SK-N-SH treated with all-trans-retinoic acid at 6 μM for 48 hours (cell line): ENCODE measurements at regions not wholly inside any gene's neighbourhood (a gene's known extent, or its start where the extent isn't known, plus 50 kb on each side); places are given as distances from the start of the nearest gene placed in this dataset.

ENCODE experiments used
- ATAC-seq: fragments of 200-7000 bp; cut with Tn5 transposase; 3 replicates; pipeline ENCODE4 v1.9.1; 2020; ENCODE audit warnings: mild to moderate bottlenecking, moderate library complexity
- ARNTL ChIP-seq: fragments of 450-650 bp; formaldehyde crosslinking; IDR thresholded peaks from 2 replicates; pipeline ENCODE4 v1.5.0; 2020; ENCODE audit warnings: low read depth, mild to moderate bottlenecking, moderate library complexity, borderline replicate concordance
- BACH2 ChIP-seq: fragments of 250-450 bp; sonication (Bioruptor Pico); IDR thresholded peaks from 2 replicates; pipeline ENCODE4 v1.9.0; 2021; ENCODE audit warnings: mild to moderate bottlenecking, borderline replicate concordance
- CREB5 ChIP-seq: fragments of 250-450 bp; sonication (Bioruptor Pico); IDR thresholded peaks from 2 replicates; pipeline ENCODE4 v1.5.1; 2020; ENCODE audit warnings: low read depth, mild to moderate bottlenecking, moderate library complexity
- CSDC2 ChIP-seq: fragments of 250-450 bp; sonication (Bioruptor Pico); IDR thresholded peaks from 2 replicates; pipeline ENCODE4 v1.5.0; 2020; ENCODE audit warnings: mild to moderate bottlenecking, moderate library complexity
- CSRNP3 ChIP-seq: fragments of 250-450 bp; sonication (Bioruptor Pico); IDR thresholded peaks from 2 replicates; pipeline ENCODE4 v1.5.1; 2021; ENCODE audit warnings: mild to moderate bottlenecking, moderate library complexity
- ESRRG ChIP-seq: fragments of 250-450 bp; sonication (Bioruptor Pico); IDR thresholded peaks from 2 replicates; pipeline ENCODE4 v1.6.1; 2021; ENCODE audit warnings: mild to moderate bottlenecking
- GLIS3 ChIP-seq: fragments of 250-450 bp; sonication (Bioruptor Pico); IDR thresholded peaks from 2 replicates; pipeline ENCODE4 v1.5.0; 2020; ENCODE audit warnings: mild to moderate bottlenecking, moderate library complexity
- ISL1 ChIP-seq: fragments of 250-450 bp; sonication (Bioruptor Pico); IDR thresholded peaks from 2 replicates; pipeline ENCODE4 v2.1.2; 2022; ENCODE audit warnings: mild to moderate bottlenecking, moderate library complexity
- OSR1 ChIP-seq: fragments of 250-450 bp; sonication (Bioruptor Pico); IDR thresholded peaks from 2 replicates; pipeline ENCODE4 v1.8.0; 2022; ENCODE audit warnings: moderate library complexity, mild to moderate bottlenecking, inconsistent platforms
- PATZ1 ChIP-seq: fragments of 250-450 bp; sonication (Bioruptor Pico); IDR thresholded peaks from 2 replicates; pipeline ENCODE4 v1.8.0; 2020; ENCODE audit warnings: mild to moderate bottlenecking, moderate library complexity, borderline replicate concordance
- POU6F1 ChIP-seq: fragments of 250-450 bp; sonication (Bioruptor Pico); IDR thresholded peaks from 2 replicates; pipeline ENCODE4 v1.8.0; 2021; ENCODE audit warnings: low read depth, mild to moderate bottlenecking, moderate library complexity, borderline replicate concordance
- PPARA ChIP-seq: fragments of 250-450 bp; sonication (Bioruptor Pico); IDR thresholded peaks from 2 replicates; pipeline ENCODE4 v1.5.0; 2020; ENCODE audit warnings: mild to moderate bottlenecking, borderline replicate concordance
- RARB ChIP-seq: fragments of 250-450 bp; sonication (Bioruptor Pico); IDR thresholded peaks from 2 replicates; pipeline ENCODE4 v1.8.0; 2021; ENCODE audit warnings: mild to moderate bottlenecking, moderate library complexity
- SNAI2 ChIP-seq: fragments of 250-450 bp; sonication (Bioruptor Pico); IDR thresholded peaks from 2 replicates; pipeline ENCODE4 v1.5.0; 2020; ENCODE audit warnings: mild to moderate bottlenecking, moderate library complexity
- TCF4 ChIP-seq: fragments of 250-450 bp; sonication (Bioruptor Pico); IDR thresholded peaks from 2 replicates; pipeline ENCODE4 v1.8.0; 2021; ENCODE audit warnings: mild to moderate bottlenecking, moderate library complexity, borderline replicate concordance
- TOX ChIP-seq: fragments of 250-450 bp; sonication (Bioruptor Pico); IDR thresholded peaks from 2 replicates; pipeline ENCODE4 v1.8.0; 2021; ENCODE audit warnings: mild to moderate bottlenecking, moderate library complexity, borderline replicate concordance
- ZC3H10 ChIP-seq: fragments of 250-450 bp; sonication (Bioruptor Pico); IDR thresholded peaks from 2 replicates; pipeline ENCODE4 v1.5.1; 2021; ENCODE audit warnings: mild to moderate bottlenecking, moderate library complexity
- ZFP3 ChIP-seq: fragments of 250-450 bp; sonication (Bioruptor Pico); IDR thresholded peaks from 2 replicates; pipeline ENCODE4 v1.5.0; 2020; ENCODE audit warnings: mild to moderate bottlenecking, moderate library complexity
- ZFP30 ChIP-seq: fragments of 450-650 bp; formaldehyde crosslinking; IDR thresholded peaks from 2 replicates; pipeline ENCODE4 v1.5.0; 2022; ENCODE audit warnings: mild to moderate bottlenecking, moderate library complexity
- ZNF565 ChIP-seq: fragments of 450-650 bp; formaldehyde crosslinking; conservative IDR thresholded peaks from 2 replicates; pipeline ENCODE4 v1.5.0; 2020; ENCODE audit warnings: low read depth, mild to moderate bottlenecking, moderate library complexity
- ZNF70 ChIP-seq: fragments of 450-650 bp; formaldehyde crosslinking; IDR thresholded peaks from 2 replicates; pipeline ENCODE4 v1.5.0; 2020; ENCODE audit warnings: mild to moderate bottlenecking, moderate library complexity

- no peak for ATAC-seq
- TF ChIP-seq ARNTL: no peak
- TF ChIP-seq ISL1 (CRISPR knock-in tag): no peak
- no peak for TF ChIP-seq PPARA (CRISPR knock-in tag)
- TF ChIP-seq ZC3H10 (CRISPR knock-in tag): no peak
- TF ChIP-seq, all 23 proteins: peak for 0
These were observed 69.1 kb upstream of the PCSK1 start for GRCh38 chr5:96501991-96502646.

- TF ChIP-seq TCF4 (no peak), CSRNP3 (CRISPR knock-in tag) (no peak), PPARA (CRISPR knock-in tag) (no peak), ZC3H10 (CRISPR knock-in tag) (no peak), ISL1 (CRISPR knock-in tag) (no peak), ZFP3 (CRISPR knock-in tag) (no peak), CSDC2 (CRISPR knock-in tag) (no peak), ZFP30 (CRISPR knock-in tag) (no peak), POU6F1 (CRISPR knock-in tag) (no peak), ARNTL (no peak), GLIS3 (CRISPR knock-in tag) (no peak), CREB5 (CRISPR knock-in tag) (no peak), RARB (CRISPR knock-in tag) (no peak), ESRRG (CRISPR knock-in tag) (no peak), TOX (CRISPR knock-in tag) (no peak), BACH2 (CRISPR knock-in tag) (no peak)
- ATAC-seq: no peak
These were observed 70.6 kb upstream of the PCSK1 start for GRCh38 chr5:96503501-96504236.

GRCh38 chr5:96506376-96506775 lies 73.3 kb upstream of the PCSK1 start:
- no peak for TF ChIP-seq ESRRG (CRISPR knock-in tag)
- TF ChIP-seq ZFP3 (CRISPR knock-in tag): no peak
- no peak for TF ChIP-seq ZNF70 (CRISPR knock-in tag)
- no peak for TF ChIP-seq OSR1 (CRISPR knock-in tag)
- no peak for TF ChIP-seq ISL1 (CRISPR knock-in tag)
- no peak for TF ChIP-seq BACH2 (CRISPR knock-in tag)
- no peak for TF ChIP-seq ARNTL
- TF ChIP-seq CREB5 (CRISPR knock-in tag): no peak
- TF ChIP-seq RARB (CRISPR knock-in tag): no peak
- no peak for ATAC-seq

- no peak for ATAC-seq
- TF ChIP-seq ZFP30 (CRISPR knock-in tag) (no peak), PPARA (CRISPR knock-in tag) (no peak), GLIS3 (CRISPR knock-in tag) (no peak), OSR1 (CRISPR knock-in tag) (no peak), POU6F1 (CRISPR knock-in tag) (no peak), BACH2 (CRISPR knock-in tag) (no peak), ZNF565 (CRISPR knock-in tag) (no peak), SNAI2 (CRISPR knock-in tag) (no peak), PATZ1 (CRISPR knock-in tag) (no peak), ZC3H10 (CRISPR knock-in tag) (no peak), TCF4 (no peak), RARB (CRISPR knock-in tag) (no peak), TOX (CRISPR knock-in tag) (no peak), CSRNP3 (CRISPR knock-in tag) (no peak)
These were observed 73.9 kb upstream of the PCSK1 start for GRCh38 chr5:96506866-96507527.
